H9 (cell line): ENCODE measurements at regions not wholly inside any gene's neighbourhood (a gene's known extent, or its start where the extent isn't known, plus 50 kb on each side); places are given as distances from the start of the nearest gene placed in this dataset.

Experiments used
- DNase-seq: peaks from one replicate; pipeline ENCODE4 v3.0.0-alpha.2; 2017
- H2AFZ ChIP-seq: one replicate; pipeline ENCODE4 v1.6.1; 2013; ENCODE audit warnings: mild to moderate bottlenecking, low read length, control low read depth, moderate library complexity
- H2AK5ac ChIP-seq: 2 replicates; pipeline ENCODE4 v1.6.1; 2013; ENCODE audit warnings: low read length, control low read depth, mixed read lengths; ENCODE audit not compliant: insufficient read length
- H2BK120ac ChIP-seq: one replicate; pipeline ENCODE4 v1.6.1; 2013; ENCODE audit warnings: low read depth, mild to moderate bottlenecking, low read length, control low read depth, inconsistent platforms; ENCODE audit not compliant: poor library complexity, severe bottlenecking
- H2BK12ac ChIP-seq: 2 replicates; pipeline ENCODE4 v1.6.1; 2013; ENCODE audit warnings: low read length, control low read depth, mixed read lengths, low read depth; ENCODE audit not compliant: insufficient read length
- H2BK15ac ChIP-seq: 2 replicates; pipeline ENCODE4 v1.6.1; 2013; ENCODE audit warnings: low read depth, low read length, control low read depth
- H2BK20ac ChIP-seq: one replicate; pipeline ENCODE4 v1.6.1; 2013; ENCODE audit warnings: low read depth, mild to moderate bottlenecking, low read length, control low read depth, inconsistent platforms; ENCODE audit not compliant: poor library complexity, severe bottlenecking
- H2BK5ac ChIP-seq: 2 replicates; pipeline ENCODE4 v1.6.1; 2013; ENCODE audit warnings: low read length, control low read depth, mixed read lengths; ENCODE audit not compliant: insufficient read length
- H3K14ac ChIP-seq: 2 replicates; pipeline ENCODE4 v1.6.1; 2013; ENCODE audit warnings: low read length, control low read depth; ENCODE audit not compliant: insufficient read depth
- H3K18ac ChIP-seq: 2 replicates; pipeline ENCODE4 v1.6.1; 2013; ENCODE audit warnings: low read depth, mild to moderate bottlenecking, mixed read lengths, low read length, control low read depth; ENCODE audit not compliant: insufficient read length
- H3K23ac ChIP-seq: 2 replicates; pipeline ENCODE4 v1.6.1; 2013; ENCODE audit warnings: low read length, control low read depth, mixed read lengths, low read depth; ENCODE audit not compliant: insufficient read length
- H3K23me2 ChIP-seq: 2 replicates; pipeline ENCODE4 v1.6.1; 2013; ENCODE audit warnings: low read depth, mild to moderate bottlenecking, mixed read lengths, low read length, control low read depth; ENCODE audit not compliant: insufficient read length, poor library complexity, severe bottlenecking
- H3K27ac ChIP-seq: 2 replicates; pipeline ENCODE4 v1.5.1; 2013; ENCODE audit warnings: low read length, control low read depth, mixed read lengths, low read depth; ENCODE audit not compliant: insufficient read length
- H3K27me3 ChIP-seq: 2 replicates; pipeline ENCODE4 v1.6.1; 2013; ENCODE audit warnings: low read length, control low read depth, inconsistent platforms; ENCODE audit not compliant: insufficient read depth
- H3K4ac ChIP-seq: 2 replicates; pipeline ENCODE4 v1.6.1; 2013; ENCODE audit warnings: low read depth, mild to moderate bottlenecking, control low read depth, inconsistent platforms, low read length, moderate library complexity
- H3K4me1 ChIP-seq: 2 replicates; pipeline ENCODE4 v1.6.1; 2013; ENCODE audit warnings: low read length, control low read depth, inconsistent platforms; ENCODE audit not compliant: insufficient read depth
- H3K4me2 ChIP-seq: 2 replicates; pipeline ENCODE4 v1.6.1; 2013; ENCODE audit warnings: low read length, control low read depth, mixed read lengths; ENCODE audit not compliant: insufficient read length, insufficient read depth
- H3K56ac ChIP-seq: 2 replicates; pipeline ENCODE4 v1.6.1; 2013; ENCODE audit warnings: low read depth, mild to moderate bottlenecking, mixed read lengths, low read length, control low read depth; ENCODE audit not compliant: insufficient read length
- H3K79me1 ChIP-seq: 2 replicates; pipeline ENCODE4 v1.6.1; 2013; ENCODE audit warnings: low read depth, mild to moderate bottlenecking, moderate library complexity, low read length, control low read depth, inconsistent platforms; ENCODE audit not compliant: insufficient read depth, poor library complexity, severe bottlenecking
- H3K79me2 ChIP-seq: 2 replicates; pipeline ENCODE4 v1.6.1; 2013; ENCODE audit warnings: low read length, control low read depth, inconsistent platforms; ENCODE audit not compliant: insufficient read depth
- H3K9ac ChIP-seq: 2 replicates; pipeline ENCODE4 v1.6.1; 2013; ENCODE audit warnings: low read length, control low read depth, mixed read lengths; ENCODE audit not compliant: insufficient read length; ENCODE audit errors: extremely low read depth
- H3K9me3 ChIP-seq: one replicate; pipeline ENCODE4 v1.6.1; 2013; ENCODE audit warnings: low read depth, low read length, inconsistent platforms; ENCODE audit not compliant: control insufficient read depth
- H3T11ph ChIP-seq: one replicate; pipeline ENCODE4 v1.6.1; 2013; ENCODE audit warnings: mild to moderate bottlenecking, low read length, control low read depth, inconsistent platforms
- H4K20me1 ChIP-seq: one replicate; pipeline ENCODE4 v1.6.1; 2013; ENCODE audit not compliant: control insufficient read depth, insufficient read length, insufficient read depth
- H4K5ac ChIP-seq: 2 replicates; pipeline ENCODE4 v1.6.1; 2013; ENCODE audit warnings: low read depth, mild to moderate bottlenecking, mixed read lengths, low read length, control low read depth; ENCODE audit not compliant: insufficient read length
- H4K8ac ChIP-seq: replicated peaks from 2 replicates; pipeline ENCODE4 v1.6.1; 2013; ENCODE audit warnings: low read length, control low read depth, mixed read lengths, low read depth; ENCODE audit not compliant: insufficient read length
- H4K91ac ChIP-seq: 2 replicates; pipeline ENCODE4 v1.6.1; 2013; ENCODE audit warnings: low read depth, mild to moderate bottlenecking, moderate library complexity, mixed read lengths, low read length, control low read depth; ENCODE audit not compliant: insufficient read length
- H3K27ac Mint-ChIP-seq, 3 experiments: 2 replicates in 2 of 3; 3 replicates in 1 of 3; pipeline ENCODE4 v1.8.0; 2020 to 2021; ENCODE audit warnings: mixed read lengths in 3 of 3, mild to moderate bottlenecking in 1 of 3, moderate library complexity in 1 of 3
- H3K27me3 Mint-ChIP-seq: 2 replicates; pipeline ENCODE4 v1.8.0; 2021; ENCODE audit warnings: low read depth, mild to moderate bottlenecking, moderate library complexity, mixed read lengths
- H3K36me3 Mint-ChIP-seq, 3 experiments: 2 replicates in 2 of 3; 3 replicates in 1 of 3; pipeline ENCODE4 v1.8.0; 2020 to 2021; ENCODE audit warnings: low read depth in 3 of 3, mixed read lengths in 3 of 3; ENCODE audit not compliant: insufficient read depth in 1 of 3
- H3K4me1 Mint-ChIP-seq, 2 experiments: 2 replicates each; pipeline ENCODE4 v1.8.0; 2020; ENCODE audit warnings: mixed read lengths in 2 of 2
- H3K4me3 Mint-ChIP-seq, 2 experiments: 2 replicates in 1 of 2; 3 replicates in 1 of 2; pipeline ENCODE4 v1.8.0; 2020 to 2021; ENCODE audit warnings: mild to moderate bottlenecking in 2 of 2, mixed read lengths in 2 of 2, moderate library complexity in 1 of 2
- H3K9me3 Mint-ChIP-seq, 2 experiments: 2 replicates in 1 of 2; 3 replicates in 1 of 2; pipeline ENCODE4 v1.8.0; 2020; ENCODE audit warnings: mild to moderate bottlenecking in 2 of 2, mixed read lengths in 2 of 2, moderate library complexity in 1 of 2
- CTCF ChIP-seq: fragments of 200-600 bp; sonication (generic); conservative IDR thresholded peaks from 3 replicates; pipeline ENCODE4 v1.8.0; 2021; ENCODE audit warnings: antibody characterized with exemption, mild to moderate bottlenecking
- WGBS: extraction: QIAGEN DNeasy Blood & Tissue Kit; methylation state at CpG from one replicate; pipeline ENCODE4 v1.1.7; 2013; ENCODE audit warnings: missing lambda C conversion rate, low lambda C conversion rate, mixed read lengths; ENCODE audit not compliant: insufficient read length; ENCODE audit errors: extremely low coverage; 5-methylcytosine and 5-hydroxymethylcytosine counted together

- Histone ChIP-seq H3K18ac (no peak overlapping the region), H3K56ac (no peak overlapping the region), H4K5ac (no peak overlapping the region), H3K9ac (no peak overlapping the region), H3K14ac (no peak overlapping the region), H2BK12ac (no peak overlapping the region), H3K23ac (no peak overlapping the region), H3K4me2 (no peak overlapping the region), H4K91ac (no peak overlapping the region), H2BK15ac (no peak overlapping the region), H2BK120ac (no peak overlapping the region), H3K27ac (no peak overlapping the region), H2AK5ac (no peak overlapping the region), H3K27me3 (no peaks in the 10 kb centered on the region), H3K23me2 (no peaks in the 10 kb centered on the region), H3T11ph (no peak overlapping the region), H4K8ac (no peak overlapping the region), H4K20me1 (no peaks in the 10 kb centered on the region), H3K4ac (no peak overlapping the region), H3K79me1 (no peaks in the 10 kb centered on the region), H2BK5ac (no peak overlapping the region), H3K79me2 (no peaks in the 10 kb centered on the region), H3K4me1 (no peaks in the 10 kb centered on the region), H2AFZ (no peak overlapping the region), H2BK20ac (no peak overlapping the region), H3K9me3 (no peaks in the 10 kb centered on the region)
- H3K9me3 Mint-ChIP-seq, result peaks cover 6 to 13% of the 10 kb centered on the region in 2 experiments; a peak in 4 of 5 replicates
- no peak overlapping the region for H3K4me3 Mint-ChIP-seq
- no peak for TF ChIP-seq CTCF
- peaks cover 8 to 18% of the 10 kb centered on the region in 2 experiments for H3K4me1 Mint-ChIP-seq
- no CpG with 5 or more reads among the region's 4 CpGs for WGBS
- no peak for DNase-seq
- H3K36me3 Mint-ChIP-seq, result peaks cover 0 to 8% (median 3%) of the 10 kb centered on the region in 3 experiments; a peak in 5 of 7 replicates
- H3K27me3 Mint-ChIP-seq, result no peaks in the 10 kb centered on the region
- H3K27ac Mint-ChIP-seq, result no peak overlapping the region; a peak in 1 of 7 replicates
Measured at GRCh38 chr12:93244514-93245077, 133.1 kb upstream of the NUDT4 start.
